Heart right ventricle (tissue), 16 donors: ENCODE measurements at regions not wholly inside any gene's neighbourhood (a gene's known extent, or its start where the extent isn't known, plus 50 kb on each side); places are given as distances from the start of the nearest gene placed in this dataset.

Experiments
- ATAC-seq, 8 donors: fragments of 200-7000 bp; cut with Tn5 transposase; one replicate each; pipeline ENCODE4 v1.9.1; 2020; ENCODE audit warnings: mild to moderate bottlenecking in 8 of 8, moderate library complexity in 8 of 8, moderate number of reproducible peaks in 1 of 8
- DNase-seq, 2 donors: peaks; one replicate each; pipeline ENCODE4 v3.0.0-alpha.2; 2020
- H3K27ac ChIP-seq, 10 donors: fragments of 200-600 bp; sonication (generic) in 2 of 10; one replicate each; pipeline versions ENCODE4 v1.5.0 to v1.8.0; 2020 to 2022; ENCODE audit warnings: mild to moderate bottlenecking in 3 of 10
- H3K27me3 ChIP-seq, 7 donors: fragments of 200-600 bp; one replicate each; pipeline ENCODE4 v1.8.0; 2021 to 2022; ENCODE audit warnings: mild to moderate bottlenecking in 2 of 7
- H3K36me3 ChIP-seq, 9 donors: fragments of 200-600 bp; sonication (generic) in 1 of 9; one replicate each; pipeline versions ENCODE4 v1.5.0 to v1.8.0; 2020 to 2022; ENCODE audit warnings: mild to moderate bottlenecking in 2 of 9
- H3K4me1 ChIP-seq, 9 donors: fragments of 200-600 bp; sonication (generic) in 1 of 9; one replicate each; pipeline versions ENCODE4 v1.5.0 to v1.8.0; 2020 to 2022; ENCODE audit warnings: mild to moderate bottlenecking in 4 of 9
- H3K4me3 ChIP-seq, 10 donors: fragments of 200-600 bp; sonication (generic) in 2 of 10; one replicate each; pipeline versions ENCODE4 v1.5.0 to v1.8.0; 2020 to 2022; ENCODE audit warnings: mild to moderate bottlenecking in 7 of 10, moderate library complexity in 2 of 10
- H3K9me3 ChIP-seq, 11 donors: fragments of 200-600 bp in 10 of 11; sonication (generic) in 2 of 11; one replicate each; pipeline versions ENCODE4 v1.5.0 to v1.8.0; 2013 to 2022; ENCODE audit warnings: mild to moderate bottlenecking in 2 of 11, control low read depth in 1 of 11, moderate library complexity in 1 of 11
- CTCF ChIP-seq, 9 donors: fragments of 200-600 bp; sonication (generic) in 2 of 9; IDR thresholded peaks; one replicate each; pipeline versions ENCODE4 v1.5.0 to v1.8.0; 2021 to 2022; ENCODE audit warnings: antibody characterized with exemption in 9 of 9, mild to moderate bottlenecking in 5 of 9, moderate library complexity in 1 of 9
- WGBS, 2 donors: extraction: QIAGEN DNeasy Blood & Tissue Kit; methylation state at CpG; one replicate each; pipeline ENCODE4 v1.1.7; 2013; ENCODE audit warnings: inconsistent platforms in 1 of 2; 5-methylcytosine and 5-hydroxymethylcytosine counted together
- intact Hi-C, 10 donors: fragments of 100-400 bp; cut with DNase I; formaldehyde crosslinking; loops; one replicate each; pipeline versions ENCODE4 v1.11.1 to v1.14.2; 2022
- donor health status: Arrhythmogenic right ventricular cardiomyopathy.
- donor health status: ischemic (EF 13 %, LVEDD 7.1; RV severe dilation, severe dysfunction).
- donor health status: healthy with polysubstance abuse.
- donor health status: DM: no; HTN: yes; CAD: no.
- donor health status: DM: no; HTN: no; CAD: no.
- donor health status: ischemic (EF 25% LVEDD 6.9; RV normal size, moderate dysfunction).
- donor health status: ischemic (EF 25% LVEDD 5.7; RV mildly dilated, moderate dysfunction).
- donor health status: healthy.
- donor health status: DM: yes; HTN: yes; CAD: no.
- donor health status: Ischemic cardiomyopathy.
- donor health status: ischemic (EF 35%, LVEDD 5.7; RV mildly dilated, moderate dysfunction).
- donor health status: nonischemic (EF 11% LVEDD 7.7; RV severe dilation, severe dysfunction).
- donor health status: DM: yes; HTN: yes; CAD: no.
- donor health status: PGD.
- donor health status: ischemic (EF 29% LVEDD 5.4; RV normal size, mild dysfunction).
- donor health status: nonischemic (EF 23%, LVEDD 6.1; RV moderate dilation, normal function).

- DNase-seq: no peak
- no peaks in the 10 kb centered on the region for H3K9me3 ChIP-seq
- H3K36me3 ChIP-seq: no peaks in the 10 kb centered on the region
- peak overlapping the region in 9 of 10 donors; percentile 62 to 91 (median 87) for H3K27ac ChIP-seq
- H3K4me1 ChIP-seq: peaks cover 0 to 64% (median 25%) of the 10 kb centered on the region in 9 donors
- TF ChIP-seq CTCF (IDR thresholded peaks at IDR 0.05): no peak
- peaks cover 0 to 44% (median 0%) of the 10 kb centered on the region in 7 donors for H3K27me3 ChIP-seq
- whole genome bisulfite sequencing, 2 donors: 7 to 10% methylated on average over 20 of the region's 20 CpGs
- intact Hi-C loops: loop anchor here in 5 of 10 donors (2.0 to 10.0 kb wide), 8 partner anchors 43 to 335 kb away; partner anchors contain the start of gene HMGN4 (in 1 of the 5)
- ATAC-seq: no peak
- peak overlapping the region in 9 of 10 donors; percentile 45 to 75 (median 65) for H3K4me3 ChIP-seq
These were observed 112.8 kb downstream of the HFE start for GRCh38 chr6:26199773-26200764.

- Histone ChIP-seq H3K36me3 (no peaks in the 10 kb centered on the region), H3K27ac (no peak overlapping the region), H3K4me3 (no peak overlapping the region), H3K9me3 (no peaks in the 10 kb centered on the region), H3K27me3 (peaks cover 0 to 46% (median 0%) of the 10 kb centered on the region in 7 donors), H3K4me1 (peaks cover 0 to 68% (median 21%) of the 10 kb centered on the region in 9 donors)
- TF ChIP-seq CTCF (IDR thresholded peaks at IDR 0.05): no peak
- intact Hi-C loops: no loop called here
- WGBS, 2 donors: 93 to 95% methylated on average over 16 of the region's 16 CpGs
- ATAC-seq (no peak), DNase-seq (no peak)
These were observed 113.9 kb downstream of the HFE start for GRCh38 chr6:26200918-26201721.

GRCh38 chr6:26202201-26202611 lies 115.0 kb downstream of the HFE start:
- no peak for ATAC-seq
- Histone ChIP-seq H3K4me1 (peaks cover 0 to 73% (median 20%) of the 10 kb centered on the region in 9 donors), H3K36me3 (no peaks in the 10 kb centered on the region), H3K4me3 (no peak overlapping the region), H3K27me3 (peaks cover 0 to 37% (median 0%) of the 10 kb centered on the region in 7 donors), H3K9me3 (no peaks in the 10 kb centered on the region), H3K27ac (no peak overlapping the region)
- WGBS, 2 donors: 84 to 87% methylated on average over 6 of the region's 6 CpGs
- DNase-seq: no peak
- no peak for TF ChIP-seq CTCF (IDR thresholded peaks at IDR 0.05)
- intact Hi-C loops: no loop called here
